ENCODE measurements at regions not wholly inside any gene's neighbourhood (a gene's known extent, or its start where the extent isn't known, plus 50 kb on each side); places are given as distances from the start of the nearest gene placed in this dataset.
"Not testable (repeated sequence)": the region's sequence is repeated elsewhere in the genome, so short reads cannot be mapped to it uniquely, and the experiment has no call there.

DNA sequence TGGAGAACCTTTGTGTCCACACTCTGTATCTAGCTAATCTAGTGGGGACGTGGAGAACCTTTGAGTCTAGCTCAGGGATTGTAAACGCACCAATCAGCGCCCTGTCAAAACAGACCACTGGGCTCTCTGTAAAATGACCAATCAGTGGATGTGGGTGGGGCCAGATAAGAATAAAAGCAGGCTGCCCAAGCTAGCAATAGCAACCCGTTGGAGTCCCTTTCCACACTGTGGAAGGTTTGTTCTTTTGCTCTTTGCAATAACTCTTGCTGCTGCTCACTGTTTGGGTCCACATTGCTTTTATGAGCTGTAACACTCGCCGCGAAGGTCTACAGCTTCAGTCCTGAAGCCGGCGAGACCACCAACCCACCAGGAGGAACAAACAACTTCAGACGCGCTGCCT, 187.7 kb upstream of the NLRP1 start:
- TF ChIP-seq CTCF, POLR2A (IDR thresholded peaks at IDR 0.05): not testable (repeated sequence)
